Activated CD8-positive, alpha-beta memory T cell treated with anti-CD3 and anti-CD28 coated beads for 1 hour (primary cell): ENCODE measurements at regions not wholly inside any gene's neighbourhood (a gene's known extent, or its start where the extent isn't known, plus 50 kb on each side); places are given as distances from the start of the nearest gene placed in this dataset.

Experiments
- DNase-seq, 2 donors: peaks; one replicate each; pipeline ENCODE4 v3.0.0-alpha.2; 2020; ENCODE audit warnings: low read depth in 1 of 2; ENCODE audit errors: extremely low read depth in 1 of 2

DNA sequence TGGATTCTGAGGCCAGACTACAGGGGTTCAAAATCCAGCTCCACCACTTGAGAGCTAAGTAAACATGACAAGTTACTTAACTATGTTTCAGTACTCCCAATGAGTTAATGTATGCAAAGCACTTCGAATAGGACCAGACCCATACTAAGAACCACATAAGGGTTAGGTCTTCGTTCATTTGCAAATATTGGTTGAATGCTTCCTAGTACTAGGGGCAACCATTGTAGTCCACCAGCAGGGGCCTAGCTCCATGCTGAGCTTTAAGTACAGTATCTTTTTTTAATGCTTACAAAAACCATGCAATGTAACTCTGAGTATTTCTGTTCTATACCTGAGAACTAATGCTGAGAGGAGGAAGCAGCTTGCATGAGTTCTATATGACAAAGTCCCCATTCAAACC is 80.4 kb upstream of the PDE1C start:
- no peak for DNase-seq

DNA sequence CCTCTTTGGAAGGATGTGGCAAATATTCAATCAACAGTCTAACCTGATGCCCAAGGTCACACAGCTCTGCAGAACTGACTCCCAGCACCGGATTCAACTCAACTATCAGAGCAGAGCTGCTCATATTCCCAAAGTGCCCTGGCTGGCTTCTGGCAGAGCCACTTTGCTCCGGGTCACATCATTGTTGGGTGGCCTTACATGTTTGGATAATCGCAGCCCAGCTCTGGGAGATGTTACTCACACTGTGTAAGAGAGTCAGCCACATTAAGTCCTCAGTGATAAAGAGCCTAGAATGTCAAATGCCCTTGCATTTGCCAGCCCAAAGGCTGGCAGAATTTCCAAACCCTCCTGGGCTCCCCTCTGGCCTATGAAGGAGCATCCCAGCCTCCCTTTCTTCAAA is 79.8 kb upstream of the PDE1C start:
- no peak for DNase-seq

DNA sequence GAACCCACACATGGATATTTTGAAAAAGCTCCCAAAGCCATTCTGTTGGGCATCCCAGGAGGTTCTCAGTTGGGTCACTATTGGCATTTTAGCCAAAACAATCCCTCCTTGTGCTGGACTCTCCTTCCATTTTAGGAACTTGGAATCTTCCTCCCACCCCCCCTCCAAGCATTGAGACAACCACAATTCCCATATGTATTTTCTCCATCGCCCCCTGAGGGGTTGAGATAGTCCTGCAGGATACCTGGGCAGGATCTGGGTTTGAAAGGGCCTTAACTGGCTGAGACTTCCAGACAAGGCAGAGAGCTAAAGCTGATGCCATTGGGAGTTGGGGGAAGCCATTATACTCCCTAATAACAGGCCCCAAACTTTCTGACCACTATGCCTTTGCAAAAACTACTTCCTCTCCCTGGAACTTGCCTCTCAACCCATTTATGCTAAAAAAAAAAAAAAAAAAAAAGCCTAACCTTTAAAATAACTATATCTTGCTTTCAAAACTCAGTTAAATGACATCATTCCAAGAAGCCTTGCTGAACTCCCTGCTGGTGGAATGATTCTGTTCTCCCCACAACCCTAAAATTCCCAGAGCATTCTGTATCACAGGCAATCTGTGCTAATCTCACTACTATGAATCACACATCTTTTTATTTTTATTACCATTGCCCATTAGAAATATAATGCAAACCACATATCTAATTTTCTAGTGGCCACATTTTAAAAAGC is 77.5 kb upstream of the PDE1C start:
- DNase-seq: no peak

DNA sequence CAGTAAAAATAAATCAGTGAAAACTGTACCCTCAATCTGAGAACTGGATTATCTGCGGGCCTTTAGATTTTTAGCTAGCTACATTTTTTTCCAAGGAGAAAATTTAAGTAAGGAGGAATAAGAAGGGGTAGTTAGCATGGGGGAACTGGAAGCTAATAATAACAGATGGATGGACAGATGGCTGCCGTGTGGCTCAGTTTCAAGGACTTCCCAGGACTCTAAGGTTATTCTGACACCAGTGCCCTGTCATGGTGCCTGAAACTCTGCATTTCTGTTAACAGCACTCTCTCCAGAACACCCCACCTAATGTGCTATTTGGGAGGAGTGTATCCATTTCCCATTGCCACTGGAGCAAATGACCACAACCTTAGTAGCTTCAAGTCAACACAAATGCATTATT is 75.7 kb upstream of the PDE1C start:
- no peak for DNase-seq

DNA sequence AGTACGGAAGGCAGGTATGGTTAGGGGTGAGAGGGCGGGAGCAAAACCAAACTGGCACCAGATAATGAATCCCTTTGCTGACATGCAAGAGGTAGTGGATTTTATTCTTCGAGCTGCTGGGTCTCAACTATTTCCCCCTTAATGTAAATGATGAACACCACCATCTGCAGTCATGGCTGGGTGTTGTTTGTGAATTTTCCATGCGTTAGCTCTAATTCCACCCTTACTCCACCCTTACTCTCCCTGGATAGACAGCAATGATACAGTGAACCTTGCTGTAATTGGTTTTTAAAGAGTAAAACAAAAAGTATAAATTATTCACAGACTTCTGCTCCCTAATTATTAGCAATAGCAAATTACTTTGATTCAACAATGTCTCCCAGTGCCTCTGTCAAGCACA is 74.5 kb upstream of the PDE1C start:
- DNase-seq: no peak

DNA sequence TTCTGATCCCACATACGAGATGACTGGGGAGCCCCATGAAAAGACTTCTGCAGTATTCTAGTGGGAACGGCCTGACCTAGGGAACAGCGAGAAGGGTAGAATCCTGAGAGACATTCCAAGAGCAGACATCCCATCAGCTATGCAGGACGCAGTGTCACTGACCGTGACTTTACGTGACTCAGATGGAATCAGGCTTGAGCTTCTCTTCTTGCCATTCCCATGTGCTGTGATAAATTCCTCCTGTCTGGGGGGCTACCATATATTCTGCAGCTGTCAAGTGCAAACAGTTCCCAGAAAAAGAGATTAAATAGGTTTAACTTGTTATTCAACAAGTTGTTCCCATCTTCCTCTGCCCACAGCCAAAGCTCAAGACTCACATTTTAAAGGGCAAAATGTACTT is 73.1 kb upstream of the PDE1C start:
- DNase-seq: no peak

DNA sequence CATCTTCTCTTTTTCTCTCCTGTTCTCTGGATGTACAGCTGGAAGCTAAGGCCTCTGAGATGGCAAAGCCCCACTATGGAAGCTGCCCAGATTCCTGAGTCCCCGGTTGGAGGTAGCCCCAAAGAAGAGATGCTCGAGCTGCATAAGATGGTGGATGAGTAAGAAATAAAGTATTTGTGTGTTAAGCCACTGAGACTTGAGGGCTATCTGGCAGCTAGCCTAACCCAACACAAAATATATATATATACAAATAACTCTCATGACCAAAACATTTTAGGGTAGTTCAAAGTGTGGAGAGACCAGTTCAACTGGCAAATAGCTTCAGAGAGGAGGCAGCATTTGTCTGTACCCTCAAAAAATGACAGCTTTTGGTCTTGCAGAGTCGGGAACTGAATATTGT is 72.4 kb upstream of the PDE1C start:
- DNase-seq: no peak

DNA sequence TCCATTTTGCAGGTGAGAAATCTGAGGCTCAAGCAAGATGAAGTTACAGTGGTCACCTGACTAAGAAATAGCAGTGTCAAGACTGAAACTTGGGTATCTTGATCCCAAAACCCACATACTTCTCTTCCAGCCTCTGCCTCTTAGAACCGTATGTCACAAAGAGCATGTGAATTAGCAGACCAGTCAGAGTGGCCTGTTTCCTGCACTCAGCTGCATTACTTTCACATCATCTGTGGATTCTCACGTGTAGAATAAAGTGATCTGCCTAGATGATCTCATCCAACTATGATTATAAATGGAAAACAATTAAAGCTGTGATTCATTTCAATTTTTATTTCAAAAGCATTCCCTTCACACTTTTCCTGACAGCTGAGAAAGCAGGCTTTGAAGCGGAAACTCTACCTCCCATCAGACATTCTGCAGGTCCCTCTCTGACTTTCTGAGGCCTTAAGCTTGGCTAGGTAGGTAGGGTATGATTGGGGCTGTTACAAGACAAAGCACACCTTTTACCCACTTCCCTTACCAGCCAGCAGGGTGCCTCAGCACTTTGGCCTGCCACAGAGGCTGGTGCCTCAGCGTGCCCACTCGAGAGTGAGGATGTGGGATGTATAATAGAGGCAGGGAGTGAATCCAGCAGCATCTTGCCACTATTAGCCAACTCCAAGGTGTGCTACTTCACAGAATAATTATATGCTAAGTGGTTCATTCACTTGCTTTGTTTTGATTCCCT is 70.2 kb upstream of the PDE1C start:
- DNase-seq: no peak

DNA sequence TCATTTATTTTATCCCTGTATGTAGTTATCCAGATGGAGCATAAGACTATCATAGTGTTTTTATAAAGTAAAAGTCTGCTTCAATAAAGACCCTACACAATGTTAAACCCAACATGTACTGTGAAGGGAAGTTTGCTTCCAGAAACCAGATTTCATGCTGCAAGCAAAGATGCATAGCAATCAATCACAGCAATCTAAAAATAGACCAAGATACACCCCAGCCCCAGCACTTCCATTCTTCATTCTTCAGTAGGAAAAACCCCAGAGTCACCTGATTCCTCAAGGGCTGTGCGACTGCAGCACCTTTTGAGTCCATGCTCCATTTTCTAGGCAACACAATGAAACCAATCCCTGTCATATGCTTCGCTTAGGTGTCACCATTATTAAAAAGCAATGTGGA is 66.9 kb upstream of the PDE1C start:
- DNase-seq: no peak

DNA sequence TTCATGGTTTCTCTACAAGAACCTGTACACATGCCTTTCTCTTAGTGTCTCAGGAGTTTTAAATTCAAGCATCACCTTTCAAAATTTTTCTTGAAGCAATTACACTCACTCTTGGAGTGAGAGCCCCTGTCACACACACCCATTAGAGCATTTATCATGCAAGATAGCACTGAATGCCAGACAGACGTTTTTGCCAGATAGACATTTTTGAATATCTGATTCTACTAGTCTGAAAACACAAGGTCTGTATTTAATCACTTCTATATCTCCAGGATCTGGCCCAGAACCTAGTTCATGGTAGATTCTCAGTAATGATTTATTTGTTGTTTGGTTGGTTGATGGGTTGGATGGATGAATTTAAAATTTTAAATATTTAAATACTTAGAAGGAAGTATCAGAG is 60.9 kb upstream of the PDE1C start:
- no peak for DNase-seq

DNA sequence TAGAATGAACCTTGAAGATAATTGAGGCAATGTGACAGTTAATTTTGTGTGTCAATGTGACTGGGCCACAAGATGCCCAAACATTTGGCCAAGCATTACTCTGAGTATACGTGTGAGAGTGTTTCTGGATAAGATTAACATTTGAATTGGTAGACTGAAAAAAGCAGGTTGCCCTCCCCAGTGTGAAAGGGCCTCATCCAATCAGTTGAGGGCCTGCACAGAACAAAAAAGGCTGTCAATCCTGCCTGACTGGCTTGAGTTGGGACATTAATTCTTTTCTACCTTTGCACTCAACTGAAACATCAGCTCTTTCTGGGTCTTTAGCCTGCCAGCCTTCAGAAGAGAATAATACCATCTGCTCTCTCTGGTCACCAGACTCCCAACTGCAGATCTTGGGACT is 56.6 kb upstream of the PDE1C start:
- DNase-seq: no peak
